ENCODE measurements at regions not wholly inside any gene's neighbourhood (a gene's known extent, or its start where the extent isn't known, plus 50 kb on each side); places are given as distances from the start of the nearest gene placed in this dataset.

- H3K9me3 ChIP-seq (ENCODE audit: control insufficient read depth, low read depth, low read length) = no peaks in the 10 kb centered on the region
- DNase-seq = no peak
- H3K27me3 ChIP-seq (ENCODE audit: control insufficient read depth, insufficient read depth, low read length) = no peaks in the 10 kb centered on the region
- 79% methylated on average over 3 of the region's 9 CpGs for WGBS (ENCODE audit: insufficient coverage, low lambda C conversion rate)
- no peaks in the 10 kb centered on the region for H3K36me3 ChIP-seq (ENCODE audit: control insufficient read depth, insufficient read depth, low read length)
- H3K27ac ChIP-seq (ENCODE audit: low read length) = no peak overlapping the region
- H3K4me1 ChIP-seq (ENCODE audit: control insufficient read depth, insufficient read depth, low read length) = no peaks in the 10 kb centered on the region
- no peak overlapping the region for H3K4me3 ChIP-seq (ENCODE audit: low read length)
These were observed 179.1 kb downstream of the DUSP10 start for GRCh38 chr1:221562542-221563475.

- DNase-seq = no peak
- H3K9me3 ChIP-seq (ENCODE audit: control insufficient read depth, low read depth, low read length) = no peaks in the 10 kb centered on the region
- H3K4me1 ChIP-seq (ENCODE audit: control insufficient read depth, insufficient read depth, low read length) = no peaks in the 10 kb centered on the region
- no peak overlapping the region for H3K4me3 ChIP-seq (ENCODE audit: low read length)
- H3K27ac ChIP-seq (ENCODE audit: low read length) = no peak overlapping the region
- no peaks in the 10 kb centered on the region for H3K27me3 ChIP-seq (ENCODE audit: control insufficient read depth, insufficient read depth, low read length)
- WGBS (ENCODE audit: insufficient coverage, low lambda C conversion rate) = 94% methylated on average over 11 of the region's 24 CpGs
- no peaks in the 10 kb centered on the region for H3K36me3 ChIP-seq (ENCODE audit: control insufficient read depth, insufficient read depth, low read length)
These were observed 178.4 kb downstream of the DUSP10 start for GRCh38 chr1:221563476-221563921.

GRCh38 chr1:221564891-221565290 lies 177.0 kb downstream of the DUSP10 start:
- Histone ChIP-seq H3K36me3 (ENCODE audit: control insufficient read depth, insufficient read depth, low read length) (no peaks in the 10 kb centered on the region), H3K4me1 (ENCODE audit: control insufficient read depth, insufficient read depth, low read length) (no peaks in the 10 kb centered on the region), H3K9me3 (ENCODE audit: control insufficient read depth, low read depth, low read length) (no peaks in the 10 kb centered on the region), H3K27me3 (ENCODE audit: control insufficient read depth, insufficient read depth, low read length) (no peaks in the 10 kb centered on the region), H3K4me3 (ENCODE audit: low read length) (no peak overlapping the region), H3K27ac (ENCODE audit: low read length) (no peak overlapping the region)
- whole genome bisulfite sequencing (ENCODE audit: insufficient coverage, low lambda C conversion rate) = 50% methylated on average over 1 of the region's 2 CpGs
- DNase-seq = no peak

- Histone ChIP-seq H3K27me3 (ENCODE audit: control insufficient read depth, insufficient read depth, low read length) (no peaks in the 10 kb centered on the region), H3K4me3 (ENCODE audit: low read length) (no peak overlapping the region), H3K9me3 (ENCODE audit: control insufficient read depth, low read depth, low read length) (no peaks in the 10 kb centered on the region), H3K36me3 (ENCODE audit: control insufficient read depth, insufficient read depth, low read length) (no peaks in the 10 kb centered on the region), H3K27ac (ENCODE audit: low read length) (no peak overlapping the region), H3K4me1 (ENCODE audit: control insufficient read depth, insufficient read depth, low read length) (no peaks in the 10 kb centered on the region)
- no CpG with 5 or more reads among the region's 5 CpGs for WGBS (ENCODE audit: insufficient coverage, low lambda C conversion rate)
- no peak for DNase-seq
These were observed 176.2 kb downstream of the DUSP10 start for GRCh38 chr1:221565711-221566110.

GRCh38 chr1:221567859-221568507 lies 173.9 kb downstream of the DUSP10 start:
- H3K9me3 ChIP-seq (ENCODE audit: control insufficient read depth, low read depth, low read length) = no peaks in the 10 kb centered on the region
- no peaks in the 10 kb centered on the region for H3K4me1 ChIP-seq (ENCODE audit: control insufficient read depth, insufficient read depth, low read length)
- no peaks in the 10 kb centered on the region for H3K27me3 ChIP-seq (ENCODE audit: control insufficient read depth, insufficient read depth, low read length)
- no peak overlapping the region for H3K27ac ChIP-seq (ENCODE audit: low read length)
- 100% methylated on average over 1 of the region's 3 CpGs for WGBS (ENCODE audit: insufficient coverage, low lambda C conversion rate)
- H3K4me3 ChIP-seq (ENCODE audit: low read length) = no peak overlapping the region
- H3K36me3 ChIP-seq (ENCODE audit: control insufficient read depth, insufficient read depth, low read length) = no peaks in the 10 kb centered on the region
- no peak for DNase-seq

- Histone ChIP-seq H3K27ac (ENCODE audit: low read length) (no peak overlapping the region), H3K9me3 (ENCODE audit: control insufficient read depth, low read depth, low read length) (no peaks in the 10 kb centered on the region), H3K36me3 (ENCODE audit: control insufficient read depth, insufficient read depth, low read length) (no peaks in the 10 kb centered on the region), H3K27me3 (ENCODE audit: control insufficient read depth, insufficient read depth, low read length) (no peaks in the 10 kb centered on the region), H3K4me1 (ENCODE audit: control insufficient read depth, insufficient read depth, low read length) (no peaks in the 10 kb centered on the region), H3K4me3 (ENCODE audit: low read length) (no peak overlapping the region)
- 57% methylated on average over 1 of the region's 5 CpGs for WGBS (ENCODE audit: insufficient coverage, low lambda C conversion rate)
- no peak for DNase-seq
These were observed 168.1 kb downstream of the DUSP10 start for GRCh38 chr1:221573756-221574155.

- no peak overlapping the region for H3K27ac ChIP-seq (ENCODE audit: low read length)
- H3K9me3 ChIP-seq (ENCODE audit: control insufficient read depth, low read depth, low read length) = no peaks in the 10 kb centered on the region
- H3K4me1 ChIP-seq (ENCODE audit: control insufficient read depth, insufficient read depth, low read length) = no peaks in the 10 kb centered on the region
- H3K4me3 ChIP-seq (ENCODE audit: low read length) = no peak overlapping the region
- H3K36me3 ChIP-seq (ENCODE audit: control insufficient read depth, insufficient read depth, low read length) = no peaks in the 10 kb centered on the region
- no peak for DNase-seq
- H3K27me3 ChIP-seq (ENCODE audit: control insufficient read depth, insufficient read depth, low read length) = no peaks in the 10 kb centered on the region
- no CpG with 5 or more reads among the region's 2 CpGs for WGBS (ENCODE audit: insufficient coverage, low lambda C conversion rate)
These were observed 167.4 kb downstream of the DUSP10 start for GRCh38 chr1:221574529-221574928.

- H3K4me1 ChIP-seq (ENCODE audit: control insufficient read depth, insufficient read depth, low read length) = no peaks in the 10 kb centered on the region
- DNase-seq = no peak
- 80% methylated on average over 1 of the region's 7 CpGs for WGBS (ENCODE audit: insufficient coverage, low lambda C conversion rate)
- H3K9me3 ChIP-seq (ENCODE audit: control insufficient read depth, low read depth, low read length) = no peaks in the 10 kb centered on the region
- H3K27ac ChIP-seq (ENCODE audit: low read length) = no peak overlapping the region
- H3K27me3 ChIP-seq (ENCODE audit: control insufficient read depth, insufficient read depth, low read length) = no peaks in the 10 kb centered on the region
- H3K4me3 ChIP-seq (ENCODE audit: low read length) = no peak overlapping the region
- no peaks in the 10 kb centered on the region for H3K36me3 ChIP-seq (ENCODE audit: control insufficient read depth, insufficient read depth, low read length)
These were observed 166.3 kb downstream of the DUSP10 start for GRCh38 chr1:221575605-221576004.

GRCh38 chr1:221576268-221576667 lies 165.6 kb downstream of the DUSP10 start:
- Histone ChIP-seq H3K4me3 (ENCODE audit: low read length) (no peak overlapping the region), H3K27ac (ENCODE audit: low read length) (no peak overlapping the region), H3K27me3 (ENCODE audit: control insufficient read depth, insufficient read depth, low read length) (no peaks in the 10 kb centered on the region), H3K4me1 (ENCODE audit: control insufficient read depth, insufficient read depth, low read length) (no peaks in the 10 kb centered on the region), H3K36me3 (ENCODE audit: control insufficient read depth, insufficient read depth, low read length) (no peaks in the 10 kb centered on the region), H3K9me3 (ENCODE audit: control insufficient read depth, low read depth, low read length) (no peaks in the 10 kb centered on the region)
- no peak for DNase-seq
- WGBS (ENCODE audit: insufficient coverage, low lambda C conversion rate) = 0% methylated on average over 1 of the region's 3 CpGs

GRCh38 chr1:221583465-221583864 lies 158.4 kb downstream of the DUSP10 start:
- H3K4me1 ChIP-seq (ENCODE audit: control insufficient read depth, insufficient read depth, low read length) = no peaks in the 10 kb centered on the region
- H3K36me3 ChIP-seq (ENCODE audit: control insufficient read depth, insufficient read depth, low read length) = no peaks in the 10 kb centered on the region
- no peaks in the 10 kb centered on the region for H3K27me3 ChIP-seq (ENCODE audit: control insufficient read depth, insufficient read depth, low read length)
- DNase-seq = no peak
- no peak overlapping the region for H3K4me3 ChIP-seq (ENCODE audit: low read length)
- no CpG with 5 or more reads among the region's 2 CpGs for WGBS (ENCODE audit: insufficient coverage, low lambda C conversion rate)
- no peaks in the 10 kb centered on the region for H3K9me3 ChIP-seq (ENCODE audit: control insufficient read depth, low read depth, low read length)
- no peak overlapping the region for H3K27ac ChIP-seq (ENCODE audit: low read length)

Measured in large intestine (tissue), 3 donors.